HEK293T (cell line): ENCODE measurements at regions not wholly inside any gene's neighbourhood (a gene's known extent, or its start where the extent isn't known, plus 50 kb on each side); places are given as distances from the start of the nearest gene placed in this dataset.

Experiments
- SUZ12 ChIP-seq: fragments of 450-650 bp; IDR thresholded peaks from 2 replicates; pipeline ENCODE4 v1.6.1; 2016; ENCODE audit warnings: mild to moderate bottlenecking
- ZNF384 ChIP-seq: fragments of 450-650 bp; IDR thresholded peaks from 2 replicates; pipeline ENCODE4 v1.6.1; 2016

DNA sequence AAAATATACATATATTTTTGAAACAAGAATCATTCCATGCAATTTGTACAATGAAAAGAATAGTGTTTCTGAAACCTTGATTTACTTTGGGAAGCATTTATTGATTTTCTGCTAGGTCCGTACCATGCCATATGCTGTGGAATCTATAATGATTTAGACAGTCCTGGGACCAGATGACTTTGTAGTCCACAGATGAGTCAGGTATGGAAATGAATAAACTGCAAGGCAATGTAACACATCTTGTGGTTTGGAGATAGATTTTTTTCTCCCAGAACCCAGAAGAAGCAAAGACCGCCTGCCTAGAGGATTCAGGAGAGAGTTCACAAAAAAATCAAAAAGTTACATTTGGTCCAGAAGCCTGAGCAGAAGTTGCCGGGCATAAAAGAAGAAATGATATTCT, 190.4 kb downstream of the GPR37 start:
- TF ChIP-seq SUZ12 (no peak), ZNF384 (no peak)
